ENCODE measurements at regions not wholly inside any gene's neighbourhood (a gene's known extent, or its start where the extent isn't known, plus 50 kb on each side); places are given as distances from the start of the nearest gene placed in this dataset.
"Not testable (repeated sequence)": the region's sequence is repeated elsewhere in the genome, so short reads cannot be mapped to it uniquely, and the experiment has no call there.

DNA sequence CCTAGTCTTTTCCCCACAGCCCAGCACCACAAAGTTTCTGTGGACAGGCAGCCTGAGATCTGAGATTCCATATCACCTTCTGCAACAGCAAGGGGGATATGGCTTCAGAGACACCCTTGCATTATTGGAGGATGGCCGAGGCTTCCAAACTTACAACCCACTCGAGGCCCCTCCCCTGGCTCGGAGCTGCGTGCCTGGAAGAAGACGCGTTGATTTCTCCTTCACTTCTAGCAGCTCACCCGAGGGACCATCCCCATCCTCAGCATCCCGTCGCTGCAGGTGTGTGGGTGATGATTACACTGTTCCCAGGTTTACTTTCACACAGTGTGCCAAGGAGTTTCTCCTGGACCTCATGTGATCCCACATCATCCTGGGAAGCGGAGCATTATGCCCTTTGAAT lies 277.9 kb downstream of the MATN1 start:
- Mint-ChIP-seq H3K4me3 (ENCODE audit: unreplicated experiment) (no peak overlapping the region), H3K27me3 (ENCODE audit: insufficient read depth, unreplicated experiment) (peaks cover 9% of the 10 kb centered on the region), H3K27ac (ENCODE audit: unreplicated experiment) (no peak overlapping the region), H3K36me3 (ENCODE audit: insufficient read depth, unreplicated experiment) (no peaks in the 10 kb centered on the region), H3K4me1 (ENCODE audit: low read depth, unreplicated experiment) (no peaks in the 10 kb centered on the region), H3K9me3 (ENCODE audit: unreplicated experiment) (no peaks in the 10 kb centered on the region)
- intact Hi-C loops (cut with micrococcal nuclease; ENCODE audit: unreplicated experiment): no loop called here
- CTCF ChIA-PET: no interaction called here
- H3K4me3 ChIP-seq (ENCODE audit: low read depth, low read length): no peak overlapping the region
- no peak for DNase-seq
- TF ChIP-seq, protein P1, sequence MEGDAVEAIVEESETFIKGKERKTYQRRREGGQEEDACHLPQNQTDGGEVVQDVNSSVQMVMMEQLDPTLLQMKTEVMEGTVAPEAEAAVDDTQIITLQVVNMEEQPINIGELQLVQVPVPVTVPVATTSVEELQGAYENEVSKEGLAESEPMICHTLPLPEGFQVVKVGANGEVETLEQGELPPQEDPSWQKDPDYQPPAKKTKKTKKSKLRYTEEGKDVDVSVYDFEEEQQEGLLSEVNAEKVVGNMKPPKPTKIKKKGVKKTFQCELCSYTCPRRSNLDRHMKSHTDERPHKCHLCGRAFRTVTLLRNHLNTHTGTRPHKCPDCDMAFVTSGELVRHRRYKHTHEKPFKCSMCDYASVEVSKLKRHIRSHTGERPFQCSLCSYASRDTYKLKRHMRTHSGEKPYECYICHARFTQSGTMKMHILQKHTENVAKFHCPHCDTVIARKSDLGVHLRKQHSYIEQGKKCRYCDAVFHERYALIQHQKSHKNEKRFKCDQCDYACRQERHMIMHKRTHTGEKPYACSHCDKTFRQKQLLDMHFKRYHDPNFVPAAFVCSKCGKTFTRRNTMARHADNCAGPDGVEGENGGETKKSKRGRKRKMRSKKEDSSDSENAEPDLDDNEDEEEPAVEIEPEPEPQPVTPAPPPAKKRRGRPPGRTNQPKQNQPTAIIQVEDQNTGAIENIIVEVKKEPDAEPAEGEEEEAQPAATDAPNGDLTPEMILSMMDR (IDR thresholded peaks at IDR 0.05; ENCODE audit: insufficient read depth in 1 of 2, low read depth in 1 of 2, low read length in 1 of 2, severe bottlenecking in 1 of 2, unreplicated experiment in 1 of 2): no peak
- H3K4me1 ChIP-seq: no peaks in the 10 kb centered on the region
- no peaks in the 10 kb centered on the region for H3K9me3 ChIP-seq
- H3K36me3 ChIP-seq (ENCODE audit: control insufficient read depth, insufficient read depth, low read length): no peaks in the 10 kb centered on the region
- POLR2A ChIA-PET: no interaction called here
- no TSS peak for BruUV-seq (replicated peaks)
- no peaks in the 10 kb centered on the region; the same call in 1 of the 2 replicates for H3K27me3 ChIP-seq (replicated peaks; ENCODE audit: control insufficient read depth, insufficient read depth, low read length)

DNA sequence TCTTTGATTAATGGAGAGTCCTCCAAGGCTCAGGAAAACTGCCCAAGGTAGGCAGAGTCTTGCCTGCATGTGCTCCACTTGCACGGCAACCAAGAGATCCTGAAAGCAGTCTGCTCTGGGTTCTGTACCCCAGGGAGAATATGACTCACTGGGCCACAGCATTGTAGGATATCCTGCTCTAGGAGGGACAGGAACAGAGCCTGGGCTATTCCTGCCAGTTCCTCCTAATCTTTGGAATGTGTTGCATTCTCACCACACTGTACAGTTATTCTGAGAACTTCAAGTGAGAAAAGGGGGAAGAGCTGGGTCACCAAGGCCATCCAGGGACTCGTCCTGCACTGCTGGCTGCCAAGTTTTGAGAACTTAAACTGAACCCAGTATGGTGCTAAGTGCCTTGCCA lies 278.5 kb downstream of the MATN1 start:
- DNase-seq: no peak
- no peaks in the 10 kb centered on the region for H3K4me1 Mint-ChIP-seq (ENCODE audit: low read depth, unreplicated experiment)
- CTCF ChIA-PET: no interaction called here

DNA sequence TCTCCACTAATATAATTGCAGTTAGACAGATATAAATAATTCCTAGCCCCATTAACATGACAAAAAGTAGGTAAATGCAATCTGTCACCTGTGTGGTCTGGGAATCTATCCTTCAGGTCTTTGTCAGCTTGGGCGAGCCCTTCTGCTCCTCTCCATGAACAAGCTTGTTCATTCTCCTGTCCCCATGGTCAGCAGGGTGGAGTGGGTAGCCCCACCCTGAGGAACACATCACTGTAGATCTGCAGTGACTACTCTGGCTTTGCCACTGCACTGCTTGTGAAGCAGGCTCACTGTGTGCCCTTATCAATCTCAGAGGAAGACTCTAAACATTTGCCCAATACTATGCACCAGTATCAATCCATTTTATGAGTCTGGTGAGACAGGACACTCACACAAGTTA lies 279.0 kb downstream of the MATN1 start:
- no peaks in the 10 kb centered on the region for H3K4me1 Mint-ChIP-seq (ENCODE audit: low read depth, unreplicated experiment)
- DNase-seq: no peak
- no peaks in the 10 kb centered on the region for H3K36me3 Mint-ChIP-seq (ENCODE audit: insufficient read depth, unreplicated experiment)
- CTCF ChIA-PET: no interaction called here
- no peaks in the 10 kb centered on the region; the same call in 1 of the 2 replicates for H3K27me3 ChIP-seq (replicated peaks; ENCODE audit: control insufficient read depth, insufficient read depth, low read length)
- no peaks in the 10 kb centered on the region for H3K9me3 ChIP-seq
- no peaks in the 10 kb centered on the region for H3K9me3 Mint-ChIP-seq (ENCODE audit: unreplicated experiment)
- H3K4me1 ChIP-seq: no peaks in the 10 kb centered on the region
- POLR2A ChIA-PET: no interaction called here
- H3K27ac Mint-ChIP-seq (ENCODE audit: unreplicated experiment): no peak overlapping the region
- TF ChIP-seq, protein P1 (IDR thresholded peaks at IDR 0.05; ENCODE audit: insufficient read depth in 1 of 2, low read depth in 1 of 2, low read length in 1 of 2, severe bottlenecking in 1 of 2, unreplicated experiment in 1 of 2): no peak
- intact Hi-C loops (cut with micrococcal nuclease; ENCODE audit: unreplicated experiment): no loop called here
- H3K4me3 ChIP-seq (ENCODE audit: low read depth, low read length): no peak overlapping the region
- BruUV-seq (replicated peaks): no TSS peak
- H3K4me3 Mint-ChIP-seq (ENCODE audit: unreplicated experiment): no peak overlapping the region
- H3K36me3 ChIP-seq (ENCODE audit: control insufficient read depth, insufficient read depth, low read length): no peaks in the 10 kb centered on the region
- peaks cover 9% of the 10 kb centered on the region for H3K27me3 Mint-ChIP-seq (ENCODE audit: insufficient read depth, unreplicated experiment)

More for the DNA sequence above, 278.5 kb downstream of the MATN1 start:
- no peaks in the 10 kb centered on the region for H3K9me3 Mint-ChIP-seq (ENCODE audit: unreplicated experiment)
- H3K36me3 Mint-ChIP-seq (ENCODE audit: insufficient read depth, unreplicated experiment): no peaks in the 10 kb centered on the region
- no TSS peak for BruUV-seq (replicated peaks)
- Histone ChIP-seq H3K36me3 (ENCODE audit: control insufficient read depth, insufficient read depth, low read length) (no peaks in the 10 kb centered on the region), H3K4me3 (ENCODE audit: low read depth, low read length) (no peak overlapping the region), H3K27me3 (replicated peaks; ENCODE audit: control insufficient read depth, insufficient read depth, low read length) (no peaks in the 10 kb centered on the region; the same call in 1 of the 2 replicates), H3K9me3 (no peaks in the 10 kb centered on the region), H3K4me1 (no peaks in the 10 kb centered on the region)
- no peak overlapping the region for H3K4me3 Mint-ChIP-seq (ENCODE audit: unreplicated experiment)
- H3K27me3 Mint-ChIP-seq (ENCODE audit: insufficient read depth, unreplicated experiment): peaks cover 9% of the 10 kb centered on the region
- intact Hi-C loops (cut with micrococcal nuclease; ENCODE audit: unreplicated experiment): no loop called here
- POLR2A ChIA-PET: no interaction called here
- no peak overlapping the region for H3K27ac Mint-ChIP-seq (ENCODE audit: unreplicated experiment)
- TF ChIP-seq, protein P1 (IDR thresholded peaks at IDR 0.05; ENCODE audit: insufficient read depth in 1 of 2, low read depth in 1 of 2, low read length in 1 of 2, severe bottlenecking in 1 of 2, unreplicated experiment in 1 of 2): no peak

DNA sequence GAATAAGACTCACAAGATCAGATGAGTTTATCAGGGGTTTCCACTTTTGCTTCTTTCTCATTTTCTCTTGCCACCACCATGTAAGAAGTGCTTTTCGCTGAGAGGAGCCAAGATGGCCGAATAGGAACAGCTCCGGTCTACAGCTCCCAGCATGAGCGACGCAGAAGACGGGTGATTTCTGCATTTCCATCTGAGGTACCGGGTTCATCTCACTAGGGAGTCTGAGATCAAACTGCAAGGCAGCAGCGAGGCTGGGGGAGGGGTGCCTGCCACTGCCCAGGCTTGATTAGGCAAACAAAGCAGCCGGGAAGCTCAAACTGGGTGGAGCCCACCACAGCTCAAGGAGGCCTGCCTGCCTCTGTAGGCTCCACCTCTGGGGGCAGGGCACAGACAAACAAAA lies 285.1 kb downstream of the MATN1 start:
- CTCF ChIA-PET; H3K36me3 Mint-ChIP-seq (ENCODE audit: insufficient read depth, unreplicated experiment); BruUV-seq (replicated peaks); H3K4me1 Mint-ChIP-seq (ENCODE audit: low read depth, unreplicated experiment); intact Hi-C loops (cut with micrococcal nuclease; ENCODE audit: unreplicated experiment); H3K27ac Mint-ChIP-seq (ENCODE audit: unreplicated experiment); H3K36me3 ChIP-seq (ENCODE audit: control insufficient read depth, insufficient read depth, low read length); H3K4me1 ChIP-seq; H3K4me3 Mint-ChIP-seq (ENCODE audit: unreplicated experiment); H3K4me3 ChIP-seq (ENCODE audit: low read depth, low read length); H3K9me3 Mint-ChIP-seq (ENCODE audit: unreplicated experiment); POLR2A ChIA-PET; DNase-seq; H3K27me3 Mint-ChIP-seq (ENCODE audit: insufficient read depth, unreplicated experiment); H3K9me3 ChIP-seq; H3K27me3 ChIP-seq (replicated peaks; ENCODE audit: control insufficient read depth, insufficient read depth, low read length): not testable (repeated sequence)
